ENCODE measurements at regions not wholly inside any gene's neighbourhood (a gene's known extent, or its start where the extent isn't known, plus 50 kb on each side); places are given as distances from the start of the nearest gene placed in this dataset.

DNA sequence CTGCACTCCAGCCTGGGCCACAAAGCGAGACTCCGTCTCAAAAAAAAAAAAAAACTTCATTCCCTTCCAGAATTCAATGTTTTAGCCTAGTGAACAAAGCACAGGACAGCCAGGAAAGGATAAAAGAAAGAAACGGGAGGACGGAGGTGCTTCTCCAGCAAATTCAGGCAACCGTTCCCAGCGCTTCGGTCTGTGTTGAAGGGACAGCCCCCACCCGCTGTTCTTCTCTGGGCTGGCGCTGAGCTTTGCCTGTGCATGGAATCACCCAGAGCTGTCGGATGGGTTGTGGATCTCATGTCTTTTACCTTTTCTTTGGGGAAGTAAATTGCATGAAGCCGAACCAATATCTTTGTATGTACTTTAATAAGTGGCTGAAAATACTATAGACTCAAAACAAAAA, 248.4 kb upstream of the IRX2 start:
- TF ChIP-seq, protein P1, sequence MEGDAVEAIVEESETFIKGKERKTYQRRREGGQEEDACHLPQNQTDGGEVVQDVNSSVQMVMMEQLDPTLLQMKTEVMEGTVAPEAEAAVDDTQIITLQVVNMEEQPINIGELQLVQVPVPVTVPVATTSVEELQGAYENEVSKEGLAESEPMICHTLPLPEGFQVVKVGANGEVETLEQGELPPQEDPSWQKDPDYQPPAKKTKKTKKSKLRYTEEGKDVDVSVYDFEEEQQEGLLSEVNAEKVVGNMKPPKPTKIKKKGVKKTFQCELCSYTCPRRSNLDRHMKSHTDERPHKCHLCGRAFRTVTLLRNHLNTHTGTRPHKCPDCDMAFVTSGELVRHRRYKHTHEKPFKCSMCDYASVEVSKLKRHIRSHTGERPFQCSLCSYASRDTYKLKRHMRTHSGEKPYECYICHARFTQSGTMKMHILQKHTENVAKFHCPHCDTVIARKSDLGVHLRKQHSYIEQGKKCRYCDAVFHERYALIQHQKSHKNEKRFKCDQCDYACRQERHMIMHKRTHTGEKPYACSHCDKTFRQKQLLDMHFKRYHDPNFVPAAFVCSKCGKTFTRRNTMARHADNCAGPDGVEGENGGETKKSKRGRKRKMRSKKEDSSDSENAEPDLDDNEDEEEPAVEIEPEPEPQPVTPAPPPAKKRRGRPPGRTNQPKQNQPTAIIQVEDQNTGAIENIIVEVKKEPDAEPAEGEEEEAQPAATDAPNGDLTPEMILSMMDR (IDR thresholded peaks at IDR 0.05) = no peak
- TF ChIP-seq POLR2A (IDR thresholded peaks at IDR 0.05) = no peak

All from thyroid gland (tissue), 4 donors.